Testis (tissue), 2 donors: ENCODE measurements at regions not wholly inside any gene's neighbourhood (a gene's known extent, or its start where the extent isn't known, plus 50 kb on each side); places are given as distances from the start of the nearest gene placed in this dataset.

Experiments
- CTCF ChIP-seq, 3 experiments: fragments of 450-650 bp in 2 of 3; fragments of 200-600 bp in 1 of 3; sonication (generic) in 1 of 3; IDR thresholded peaks; one replicate each; pipeline ENCODE4 v1.5.1; 2016 to 2019; ENCODE audit warnings: antibody characterized with exemption in 3 of 3, mild to moderate bottlenecking in 2 of 3, moderate library complexity in 1 of 3
- POLR2A ChIP-seq: fragments of 450-650 bp; IDR thresholded peaks from one replicate; pipeline ENCODE4 v1.6.1; 2017; ENCODE audit warnings: antibody characterized with exemption, mild to moderate bottlenecking, moderate library complexity

GRCh38 chrX:150150076-150150779 is 211.9 kb upstream of the EOLA2 start:
- TF ChIP-seq CTCF (IDR thresholded peaks at IDR 0.05) (no peak), POLR2A (no peak)
